ENCODE measurements at regions not wholly inside any gene's neighbourhood (a gene's known extent, or its start where the extent isn't known, plus 50 kb on each side); places are given as distances from the start of the nearest gene placed in this dataset.

DNA sequence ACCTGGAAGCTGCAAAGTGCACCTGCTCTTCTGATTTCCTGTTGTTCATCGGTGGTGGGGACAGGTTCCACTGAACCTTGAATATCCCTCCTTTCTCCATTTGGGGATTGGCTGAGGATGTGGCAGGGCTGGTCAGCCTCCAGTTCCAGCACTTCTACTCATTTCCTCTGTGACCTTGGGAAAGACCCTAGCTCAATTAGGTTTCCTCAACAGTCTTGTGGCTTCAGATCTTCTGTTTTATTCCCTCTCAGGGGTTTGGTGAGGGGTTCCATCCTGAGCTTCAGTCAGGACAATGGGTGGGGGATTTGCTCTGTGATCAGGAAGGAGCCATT is 317.1 kb upstream of the PROX1 start:
- H3K9me3 ChIP-seq (ENCODE audit: control insufficient read depth, low read length): no peaks in the 10 kb centered on the region
- H3K4me3 ChIP-seq (ENCODE audit: low read length): no peak overlapping the region
- no peak overlapping the region for H3K9ac ChIP-seq (ENCODE audit: low read length)
- H3K36me3 ChIP-seq (ENCODE audit: control insufficient read depth, insufficient read depth, low read length, severe bottlenecking): no peaks in the 10 kb centered on the region
- no peaks in the 10 kb centered on the region for H3K4me1 ChIP-seq (ENCODE audit: control insufficient read depth, insufficient read depth, low read length)
- DNase-seq (ENCODE audit: low read depth): no peak
- peaks cover 7% of the 10 kb centered on the region for H3K27me3 ChIP-seq (replicated peaks; ENCODE audit: control insufficient read depth, insufficient read depth, low read length)

- Histone ChIP-seq H3K4me1 (ENCODE audit: control insufficient read depth, insufficient read depth, low read length) (no peaks in the 10 kb centered on the region), H3K27me3 (replicated peaks; ENCODE audit: control insufficient read depth, insufficient read depth, low read length) (no peaks in the 10 kb centered on the region), H3K4me3 (ENCODE audit: low read length) (no peak overlapping the region), H3K9me3 (ENCODE audit: control insufficient read depth, low read length) (no peaks in the 10 kb centered on the region), H3K9ac (ENCODE audit: low read length) (no peak overlapping the region), H3K36me3 (ENCODE audit: control insufficient read depth, insufficient read depth, low read length, severe bottlenecking) (no peaks in the 10 kb centered on the region)
- no peak for DNase-seq (ENCODE audit: low read depth)
Measured at GRCh38 chr1:213675043-213675442, 312.7 kb upstream of the PROX1 start.

DNA sequence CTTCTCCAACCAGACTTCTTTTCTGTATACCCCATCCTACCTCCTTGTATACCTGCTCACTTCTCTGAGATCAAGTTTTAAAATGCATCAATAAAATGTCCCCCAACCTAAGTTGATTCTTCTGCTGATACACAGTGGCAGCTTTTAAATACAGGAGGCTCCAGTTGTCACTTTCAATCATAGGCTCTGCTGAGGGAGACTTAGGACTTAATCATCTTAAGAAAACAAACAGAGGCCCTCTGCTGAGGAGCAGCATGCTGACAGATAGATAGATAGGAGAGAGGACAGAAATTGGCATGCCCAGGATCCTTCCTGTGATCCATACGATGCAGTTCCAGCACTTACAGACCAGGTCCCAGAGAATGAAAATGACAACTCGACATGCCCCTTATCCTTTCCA is 311.0 kb upstream of the PROX1 start:
- Histone ChIP-seq H3K27me3 (replicated peaks; ENCODE audit: control insufficient read depth, insufficient read depth, low read length) (no peaks in the 10 kb centered on the region), H3K36me3 (ENCODE audit: control insufficient read depth, insufficient read depth, low read length, severe bottlenecking) (no peaks in the 10 kb centered on the region), H3K9me3 (ENCODE audit: control insufficient read depth, low read length) (no peaks in the 10 kb centered on the region), H3K4me1 (ENCODE audit: control insufficient read depth, insufficient read depth, low read length) (no peaks in the 10 kb centered on the region), H3K9ac (ENCODE audit: low read length) (no peak overlapping the region), H3K4me3 (ENCODE audit: low read length) (no peak overlapping the region)
- no peak for DNase-seq (ENCODE audit: low read depth)

GRCh38 chr1:213678348-213678747 is 309.4 kb upstream of the PROX1 start:
- Histone ChIP-seq H3K27me3 (replicated peaks; ENCODE audit: control insufficient read depth, insufficient read depth, low read length) (no peaks in the 10 kb centered on the region), H3K36me3 (ENCODE audit: control insufficient read depth, insufficient read depth, low read length, severe bottlenecking) (no peaks in the 10 kb centered on the region), H3K9me3 (ENCODE audit: control insufficient read depth, low read length) (no peaks in the 10 kb centered on the region), H3K4me3 (ENCODE audit: low read length) (no peak overlapping the region), H3K9ac (ENCODE audit: low read length) (no peak overlapping the region), H3K4me1 (ENCODE audit: control insufficient read depth, insufficient read depth, low read length) (no peaks in the 10 kb centered on the region)
- no peak for DNase-seq (ENCODE audit: low read depth)

GRCh38 chr1:213678753-213679152 is 309.0 kb upstream of the PROX1 start:
- DNase-seq (ENCODE audit: low read depth): no peak
- no peaks in the 10 kb centered on the region for H3K4me1 ChIP-seq (ENCODE audit: control insufficient read depth, insufficient read depth, low read length)
- no peaks in the 10 kb centered on the region for H3K9me3 ChIP-seq (ENCODE audit: control insufficient read depth, low read length)
- H3K36me3 ChIP-seq (ENCODE audit: control insufficient read depth, insufficient read depth, low read length, severe bottlenecking): no peaks in the 10 kb centered on the region
- no peak overlapping the region for H3K9ac ChIP-seq (ENCODE audit: low read length)
- no peaks in the 10 kb centered on the region for H3K27me3 ChIP-seq (replicated peaks; ENCODE audit: control insufficient read depth, insufficient read depth, low read length)
- no peak overlapping the region for H3K4me3 ChIP-seq (ENCODE audit: low read length)

DNA sequence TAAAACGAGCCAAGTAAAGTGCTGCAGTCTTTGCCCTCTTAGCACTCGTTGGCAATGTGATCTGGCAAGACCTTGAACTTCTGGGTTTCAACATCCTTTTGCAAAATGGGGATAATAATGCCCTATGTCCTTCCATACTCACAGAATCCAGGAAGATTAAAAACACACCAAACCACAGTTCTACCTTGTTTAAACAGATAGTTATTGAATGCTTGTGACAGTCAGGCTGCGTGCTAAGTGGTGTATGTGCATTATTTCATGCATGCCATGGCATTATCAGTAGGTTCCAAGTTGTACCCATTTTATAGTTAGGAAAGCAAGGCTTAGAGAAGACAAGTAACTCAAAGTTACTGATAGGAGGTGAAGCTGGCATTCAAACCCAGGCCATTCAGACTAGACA is 308.6 kb upstream of the PROX1 start:
- Histone ChIP-seq H3K4me3 (ENCODE audit: low read length) (no peak overlapping the region), H3K4me1 (ENCODE audit: control insufficient read depth, insufficient read depth, low read length) (no peaks in the 10 kb centered on the region), H3K36me3 (ENCODE audit: control insufficient read depth, insufficient read depth, low read length, severe bottlenecking) (no peaks in the 10 kb centered on the region), H3K27me3 (replicated peaks; ENCODE audit: control insufficient read depth, insufficient read depth, low read length) (no peaks in the 10 kb centered on the region), H3K9me3 (ENCODE audit: control insufficient read depth, low read length) (no peaks in the 10 kb centered on the region), H3K9ac (ENCODE audit: low read length) (no peak overlapping the region)
- DNase-seq (ENCODE audit: low read depth): no peak

- DNase-seq (ENCODE audit: low read depth): no peak
- Histone ChIP-seq H3K4me3 (ENCODE audit: low read length) (no peak overlapping the region), H3K36me3 (ENCODE audit: control insufficient read depth, insufficient read depth, low read length, severe bottlenecking) (no peaks in the 10 kb centered on the region), H3K27me3 (replicated peaks; ENCODE audit: control insufficient read depth, insufficient read depth, low read length) (peaks cover 3% of the 10 kb centered on the region), H3K9me3 (ENCODE audit: control insufficient read depth, low read length) (no peaks in the 10 kb centered on the region), H3K9ac (ENCODE audit: low read length) (no peak overlapping the region), H3K4me1 (ENCODE audit: control insufficient read depth, insufficient read depth, low read length) (no peaks in the 10 kb centered on the region)
Measured at GRCh38 chr1:213680677-213681325, 307.0 kb upstream of the PROX1 start.

DNA sequence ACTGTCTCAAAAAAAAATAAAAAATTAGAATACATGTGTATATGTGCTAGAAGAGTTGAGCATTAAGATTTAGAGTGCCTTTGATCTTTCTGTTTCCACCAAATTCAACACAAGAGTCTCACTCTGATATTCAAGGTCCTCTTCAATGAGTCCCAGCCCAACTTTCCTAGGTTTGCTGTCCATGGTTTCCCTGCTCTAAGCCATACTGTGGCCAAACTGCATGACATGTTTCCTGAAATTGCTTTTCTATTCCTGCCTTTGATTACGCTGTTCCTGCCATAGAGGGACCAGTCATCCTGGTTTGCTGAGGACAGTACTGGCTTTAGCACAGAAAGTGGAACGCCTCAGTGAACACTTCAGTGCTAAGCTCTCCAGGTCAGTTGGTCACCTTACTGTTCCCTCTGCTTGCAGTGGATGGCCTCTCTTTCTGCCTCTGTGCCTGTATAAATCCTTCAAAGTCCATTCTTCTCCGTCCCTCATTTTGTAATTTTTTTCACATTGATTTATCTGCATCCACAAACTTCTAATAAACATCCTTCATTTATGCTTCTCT is 305.9 kb upstream of the PROX1 start:
- no peaks in the 10 kb centered on the region for H3K9me3 ChIP-seq (ENCODE audit: control insufficient read depth, low read length)
- no peak overlapping the region for H3K9ac ChIP-seq (ENCODE audit: low read length)
- no peaks in the 10 kb centered on the region for H3K36me3 ChIP-seq (ENCODE audit: control insufficient read depth, insufficient read depth, low read length, severe bottlenecking)
- H3K4me3 ChIP-seq (ENCODE audit: low read length): no peak overlapping the region
- no peak for DNase-seq (ENCODE audit: low read depth)
- H3K4me1 ChIP-seq (ENCODE audit: control insufficient read depth, insufficient read depth, low read length): no peaks in the 10 kb centered on the region
- peaks cover 3% of the 10 kb centered on the region for H3K27me3 ChIP-seq (replicated peaks; ENCODE audit: control insufficient read depth, insufficient read depth, low read length)

GRCh38 chr1:213683529-213683928 is 304.2 kb upstream of the PROX1 start:
- H3K4me1 ChIP-seq (ENCODE audit: control insufficient read depth, insufficient read depth, low read length): no peaks in the 10 kb centered on the region
- H3K27me3 ChIP-seq (replicated peaks; ENCODE audit: control insufficient read depth, insufficient read depth, low read length): peaks cover 3% of the 10 kb centered on the region
- no peaks in the 10 kb centered on the region for H3K9me3 ChIP-seq (ENCODE audit: control insufficient read depth, low read length)
- H3K9ac ChIP-seq (ENCODE audit: low read length): no peak overlapping the region
- no peaks in the 10 kb centered on the region for H3K36me3 ChIP-seq (ENCODE audit: control insufficient read depth, insufficient read depth, low read length, severe bottlenecking)
- DNase-seq (ENCODE audit: low read depth): no peak
- no peak overlapping the region for H3K4me3 ChIP-seq (ENCODE audit: low read length)

GRCh38 chr1:213684454-213684853 is 303.3 kb upstream of the PROX1 start:
- H3K9me3 ChIP-seq (ENCODE audit: control insufficient read depth, low read length): no peaks in the 10 kb centered on the region
- no peaks in the 10 kb centered on the region for H3K4me1 ChIP-seq (ENCODE audit: control insufficient read depth, insufficient read depth, low read length)
- DNase-seq (ENCODE audit: low read depth): no peak
- no peaks in the 10 kb centered on the region for H3K36me3 ChIP-seq (ENCODE audit: control insufficient read depth, insufficient read depth, low read length, severe bottlenecking)
- no peak overlapping the region for H3K9ac ChIP-seq (ENCODE audit: low read length)
- no peak overlapping the region for H3K4me3 ChIP-seq (ENCODE audit: low read length)
- H3K27me3 ChIP-seq (replicated peaks; ENCODE audit: control insufficient read depth, insufficient read depth, low read length): peaks cover 7% of the 10 kb centered on the region

DNA sequence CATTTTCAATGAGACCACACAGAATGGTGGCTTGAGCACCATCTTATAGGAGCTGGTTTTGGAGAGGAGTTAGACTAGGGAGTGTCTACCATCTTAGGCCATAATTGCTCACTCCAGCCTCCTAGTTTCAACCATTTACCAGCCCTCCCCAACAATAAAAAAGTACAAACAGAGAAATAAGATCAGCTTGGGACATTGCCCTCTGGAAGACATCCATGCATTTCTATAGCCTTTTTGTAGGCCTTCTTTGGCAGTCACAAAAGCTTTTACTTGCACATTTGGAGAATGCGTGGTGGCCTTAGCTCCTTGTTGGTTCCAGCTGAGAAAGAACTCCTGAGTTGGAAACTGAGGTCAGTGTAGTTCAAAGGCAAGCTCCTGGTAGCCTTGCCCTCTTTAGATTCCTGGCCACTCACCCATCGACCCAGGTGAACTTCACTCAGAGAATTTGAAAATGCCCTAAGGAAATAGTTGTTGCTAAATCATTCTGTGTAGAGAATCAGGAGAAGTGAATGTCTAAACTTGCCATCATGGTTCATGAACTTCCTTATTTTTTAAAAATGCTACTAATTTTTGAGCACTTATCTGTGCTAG is 301.7 kb upstream of the PROX1 start:
- DNase-seq (ENCODE audit: low read depth): no peak
- H3K36me3 ChIP-seq (ENCODE audit: control insufficient read depth, insufficient read depth, low read length, severe bottlenecking): no peaks in the 10 kb centered on the region
- no peaks in the 10 kb centered on the region for H3K4me1 ChIP-seq (ENCODE audit: control insufficient read depth, insufficient read depth, low read length)
- no peak overlapping the region for H3K4me3 ChIP-seq (ENCODE audit: low read length)
- no peaks in the 10 kb centered on the region for H3K9me3 ChIP-seq (ENCODE audit: control insufficient read depth, low read length)
- peaks cover 12% of the 10 kb centered on the region for H3K27me3 ChIP-seq (replicated peaks; ENCODE audit: control insufficient read depth, insufficient read depth, low read length)
- no peak overlapping the region for H3K9ac ChIP-seq (ENCODE audit: low read length)

DNA sequence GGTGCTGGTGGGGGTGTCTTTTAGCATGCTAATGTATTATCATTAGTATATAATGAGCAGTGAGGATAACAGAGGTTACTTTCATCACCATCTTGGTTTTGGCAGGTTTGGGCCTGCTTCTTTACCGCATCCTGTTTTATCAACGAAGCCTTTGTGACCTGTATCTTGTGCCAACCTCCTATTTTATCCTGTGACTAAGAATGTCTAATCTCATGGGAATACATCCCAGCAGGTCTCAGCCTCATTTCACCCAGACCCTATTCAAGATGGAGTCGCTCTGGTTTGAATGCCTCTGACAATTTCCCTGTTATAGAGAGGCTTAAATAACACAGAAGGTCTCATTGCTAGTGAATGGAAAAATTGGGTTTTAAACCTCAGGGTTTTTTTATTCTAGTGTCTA is 300.8 kb upstream of the PROX1 start:
- H3K9me3 ChIP-seq (ENCODE audit: control insufficient read depth, low read length): no peaks in the 10 kb centered on the region
- H3K4me1 ChIP-seq (ENCODE audit: control insufficient read depth, insufficient read depth, low read length): no peaks in the 10 kb centered on the region
- H3K4me3 ChIP-seq (ENCODE audit: low read length): no peak overlapping the region
- peaks cover 12% of the 10 kb centered on the region for H3K27me3 ChIP-seq (replicated peaks; ENCODE audit: control insufficient read depth, insufficient read depth, low read length)
- H3K9ac ChIP-seq (ENCODE audit: low read length): no peak overlapping the region
- no peaks in the 10 kb centered on the region for H3K36me3 ChIP-seq (ENCODE audit: control insufficient read depth, insufficient read depth, low read length, severe bottlenecking)
- no peak for DNase-seq (ENCODE audit: low read depth)

All from adipocyte (in vitro differentiated cells).